RWPE1 (cell line): ENCODE measurements at regions not wholly inside any gene's neighbourhood (a gene's known extent, or its start where the extent isn't known, plus 50 kb on each side); places are given as distances from the start of the nearest gene placed in this dataset.

ENCODE experiments used
- CTCF ChIA-PET: fragments of 350-600 bp; sonication (Branson Sonifier 250); formaldehyde crosslinking; extraction: SDS; loops from one replicate; lab custom pipeline; 2021; lab: Yijun Ruan, JAX
- POLR2A ChIA-PET: fragments of 400-600 bp; formaldehyde crosslinking; extraction: SDS; loops from one replicate; lab custom pipeline; 2020; ENCODE audit warnings: antibody characterized with exemption; ENCODE audit not compliant: low non-redundant PET; lab: Yijun Ruan, JAX
- DNase-seq: peaks from one replicate; pipeline ENCODE4 v3.0.0; 2012; ENCODE audit warnings: low spot score
- H3K27ac ChIP-seq: fragments of 450-650 bp; 2 replicates; pipeline ENCODE4 v1.5.1; 2017
- CTCF ChIP-seq: fragments of 450-650 bp; conservative IDR thresholded peaks from 2 replicates; pipeline ENCODE4 v1.5.1; 2017; ENCODE audit warnings: low read depth, mild to moderate bottlenecking

- ChIA-PET CTCF (interaction anchor here (0.7 kb wide), 1 partner anchor 455 kb away, joined by 3 read pairs; no protein-coding TSS in a partner anchor), POLR2A (no interaction called here)
- no peak for DNase-seq
Measured at GRCh38 chr22:49305214-49305965, 522.3 kb downstream of the BRD1 start.

DNA sequence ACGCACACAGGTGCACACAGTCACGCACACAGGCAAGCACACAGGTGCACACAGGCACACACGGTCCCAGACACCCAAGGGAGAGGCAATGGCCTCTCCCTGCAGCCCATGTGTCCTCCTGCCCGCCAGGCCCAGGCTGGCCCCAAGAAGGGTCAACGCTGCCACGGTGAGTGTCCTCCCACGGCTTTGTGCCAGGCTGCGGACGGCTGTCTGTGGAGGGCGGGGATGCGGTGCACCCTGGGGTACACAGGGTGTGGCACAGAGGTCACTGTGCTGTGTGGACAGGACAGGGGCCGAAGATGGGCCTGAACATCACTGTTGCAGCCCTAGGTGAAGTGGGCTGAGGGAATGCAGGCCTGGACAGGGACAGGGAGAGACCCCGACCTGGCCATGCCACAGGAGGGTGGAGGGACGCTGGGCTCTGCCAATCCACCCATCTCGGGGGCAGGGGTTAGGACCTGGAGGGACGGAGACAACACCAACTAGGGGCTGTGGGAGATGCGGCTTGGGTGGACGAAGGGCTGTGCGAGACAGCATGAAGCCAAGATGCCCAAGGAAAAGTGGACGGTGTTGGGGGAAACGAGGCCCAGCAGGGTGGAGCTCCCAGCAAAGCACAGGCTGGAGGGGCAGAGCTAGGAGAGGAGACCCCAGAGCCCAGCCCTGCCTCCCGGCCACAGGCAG lies 523.8 kb downstream of the BRD1 start:
- ChIA-PET POLR2A (no interaction called here), CTCF (no interaction called here)
- TF ChIP-seq CTCF: no peak
- no peak overlapping the region for H3K27ac ChIP-seq
- no peak for DNase-seq

More at GRCh38 chr22:49305214-49305965, 522.3 kb downstream of the BRD1 start:
- no peak overlapping the region for H3K27ac ChIP-seq
- TF ChIP-seq CTCF: no peak; the same call in 1 of the 2 replicates

DNA sequence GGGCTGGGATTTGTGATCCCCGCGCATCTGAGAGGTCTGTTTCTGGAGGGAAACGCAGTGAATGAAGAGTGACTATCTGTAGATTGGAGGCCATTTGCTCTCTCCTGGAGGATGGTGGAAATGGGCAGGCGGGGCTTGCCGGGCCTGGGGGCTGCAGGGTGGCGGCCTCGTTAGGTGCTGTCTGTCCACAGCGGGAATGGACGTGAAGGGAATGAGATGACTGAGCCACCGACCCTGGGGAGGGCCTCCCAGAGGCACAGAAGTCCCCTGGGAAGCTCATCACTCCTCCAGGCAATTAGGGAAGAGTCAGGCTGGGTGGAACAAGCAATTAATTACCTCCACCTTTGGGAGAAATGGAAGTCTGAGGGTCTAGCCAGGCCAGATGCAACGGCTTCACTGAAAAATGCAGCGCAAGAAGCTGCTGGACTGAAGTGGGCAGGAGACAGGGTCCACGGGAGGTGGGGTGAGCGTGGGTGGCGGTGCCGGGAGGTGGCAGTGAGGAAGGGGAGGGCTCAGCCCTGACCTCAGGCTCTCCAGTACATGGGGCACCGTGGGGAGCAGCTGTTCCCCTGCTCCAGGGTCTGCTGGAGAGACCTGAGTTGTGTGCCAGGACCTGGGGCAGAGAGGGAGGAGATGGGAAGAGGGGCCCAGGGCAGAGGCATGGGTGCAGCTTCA lies 524.5 kb downstream of the BRD1 start:
- no peak for TF ChIP-seq CTCF
- ChIA-PET CTCF (no interaction called here), POLR2A (no interaction called here)
- DNase-seq: no peak
- no peak overlapping the region for H3K27ac ChIP-seq

DNA sequence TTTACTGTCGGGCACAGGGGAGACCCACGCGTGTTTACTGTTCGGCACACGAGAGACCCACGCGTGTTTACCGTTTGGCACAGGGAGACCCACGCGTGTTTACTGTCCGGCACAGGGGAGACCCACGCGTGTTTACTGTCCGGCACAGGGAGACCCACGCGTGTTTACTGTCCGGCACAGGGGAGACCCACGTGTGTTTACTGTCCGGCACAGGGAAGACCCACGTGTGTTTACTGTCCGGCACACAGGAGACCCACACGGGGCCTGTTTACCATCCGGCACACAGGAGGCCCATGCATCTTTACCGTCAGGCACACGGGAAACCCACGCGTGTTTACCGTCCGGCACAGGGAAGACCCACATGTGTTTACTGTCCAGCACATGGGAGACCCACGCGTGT lies 525.1 kb downstream of the BRD1 start:
- H3K27ac ChIP-seq: no peak overlapping the region
- CTCF ChIA-PET: no interaction called here
- no peak for TF ChIP-seq CTCF
- POLR2A ChIA-PET: no interaction called here
- no peak for DNase-seq

DNA sequence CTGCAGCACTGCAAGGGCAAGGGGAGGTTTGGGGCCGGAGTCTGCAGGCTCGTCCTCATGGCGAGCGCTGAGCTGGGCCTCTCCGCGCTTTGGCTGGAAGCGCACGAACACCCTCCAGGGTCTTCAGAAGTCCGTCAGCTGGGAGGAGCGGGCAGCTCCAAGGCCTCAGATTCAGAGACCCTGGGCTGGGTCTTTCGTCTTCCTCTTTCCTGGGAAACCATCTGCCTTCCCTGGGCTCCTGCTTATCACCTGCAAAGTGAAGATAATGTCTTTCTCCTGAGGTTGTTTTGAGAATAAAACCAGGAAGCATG lies 525.6 kb downstream of the BRD1 start:
- no peak for DNase-seq
- ChIA-PET CTCF (no interaction called here), POLR2A (no interaction called here)
- TF ChIP-seq CTCF: no peak
- H3K27ac ChIP-seq: no peak overlapping the region

DNA sequence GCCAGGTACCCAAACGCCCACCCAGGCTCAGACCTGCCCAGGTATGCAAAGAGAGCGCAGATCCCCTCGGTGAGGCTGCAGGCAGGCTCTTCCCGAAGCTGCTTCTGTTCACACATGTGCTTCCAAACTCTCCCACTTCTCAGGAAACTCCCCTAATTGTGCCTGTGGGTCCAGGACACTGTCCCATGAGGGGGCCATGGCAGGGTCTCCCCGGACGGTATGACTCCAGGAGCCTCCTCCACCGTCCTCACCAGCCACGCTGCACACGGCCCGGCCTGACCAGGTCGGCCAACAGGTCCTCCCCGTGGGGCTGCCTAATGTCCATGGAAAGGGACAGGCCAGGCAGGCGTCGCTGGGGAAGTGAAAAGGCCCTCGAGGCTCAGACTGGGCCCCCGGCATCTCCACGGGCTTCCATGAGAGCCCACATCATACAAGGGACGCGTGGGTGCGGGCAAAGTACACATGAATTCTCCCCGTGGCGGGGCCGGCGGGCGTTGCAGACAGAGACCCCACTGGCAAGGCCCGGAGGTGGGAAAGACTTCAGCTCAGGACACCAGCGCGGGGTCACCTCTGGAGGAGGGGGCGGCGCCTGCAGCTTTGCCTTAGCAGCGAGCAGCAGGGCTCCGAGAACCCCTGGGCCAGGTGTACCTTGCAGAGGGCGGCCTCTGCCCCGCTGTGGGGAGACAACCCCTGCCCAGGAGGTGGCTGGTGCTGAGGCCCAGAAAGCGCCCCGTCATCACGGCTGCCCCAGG lies 526.1 kb downstream of the BRD1 start:
- H3K27ac ChIP-seq: no peak overlapping the region
- POLR2A ChIA-PET: no interaction called here
- TF ChIP-seq CTCF: no peak
- CTCF ChIA-PET: no interaction called here
- no peak for DNase-seq
